Cardiac fibroblast (primary cell): ENCODE measurements at regions not wholly inside any gene's neighbourhood (a gene's known extent, or its start where the extent isn't known, plus 50 kb on each side); places are given as distances from the start of the nearest gene placed in this dataset.

Experiments
- DNase-seq, 2 donors: peaks; one replicate each; pipeline versions ENCODE4 v3.0.0 to v3.0.0-alpha.2; 2010; ENCODE audit warnings: low read depth in 2 of 2
- H3K4me3 ChIP-seq, 2 donors: replicated peaks in 1 of 2; 1 replicate in 1 of 2; 2 replicates in 1 of 2; pipeline ENCODE4 v1.5.1; 2011; ENCODE audit warnings: low read depth in 2 of 2, low read length in 2 of 2, mild to moderate bottlenecking in 2 of 2, moderate library complexity in 1 of 2
- TF ChIP-seq, protein P1 (sequence below): IDR thresholded peaks from one replicate; pipeline ENCODE4 v1.5.1; 2011; ENCODE audit warnings: low read depth, mild to moderate bottlenecking, low read length, inconsistent platforms

DNA sequence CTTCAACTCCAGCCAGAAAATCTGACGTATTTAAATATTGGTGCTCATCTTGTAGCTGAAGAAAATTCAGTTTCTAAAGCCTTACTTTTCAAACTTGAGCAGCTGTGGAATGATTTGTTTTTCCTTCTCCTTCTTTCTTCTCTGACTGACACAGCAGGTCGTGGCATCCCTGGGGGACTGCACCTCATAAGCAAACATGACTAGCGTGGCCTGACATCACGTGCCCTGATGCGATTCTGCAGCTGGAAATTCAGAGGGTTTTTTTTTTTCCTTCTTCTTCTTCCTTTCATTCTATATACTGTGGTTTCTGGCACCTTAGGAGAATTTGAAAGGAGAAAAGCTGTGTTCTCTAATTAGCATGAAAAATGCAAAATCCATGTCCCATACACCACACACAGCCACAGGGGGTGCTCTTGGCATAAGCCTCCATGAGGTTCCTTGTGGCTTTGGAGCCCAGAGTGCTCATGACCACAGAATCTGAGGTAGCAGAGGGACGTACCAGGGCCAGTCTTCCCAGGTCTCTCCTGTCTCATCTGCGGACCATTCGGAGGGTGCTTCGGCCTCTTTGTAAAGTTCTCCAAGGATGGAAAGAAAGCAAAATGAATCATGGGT, 258.5 kb upstream of the CDH4 start:
- no peak for DNase-seq
- TF ChIP-seq, protein P1, sequence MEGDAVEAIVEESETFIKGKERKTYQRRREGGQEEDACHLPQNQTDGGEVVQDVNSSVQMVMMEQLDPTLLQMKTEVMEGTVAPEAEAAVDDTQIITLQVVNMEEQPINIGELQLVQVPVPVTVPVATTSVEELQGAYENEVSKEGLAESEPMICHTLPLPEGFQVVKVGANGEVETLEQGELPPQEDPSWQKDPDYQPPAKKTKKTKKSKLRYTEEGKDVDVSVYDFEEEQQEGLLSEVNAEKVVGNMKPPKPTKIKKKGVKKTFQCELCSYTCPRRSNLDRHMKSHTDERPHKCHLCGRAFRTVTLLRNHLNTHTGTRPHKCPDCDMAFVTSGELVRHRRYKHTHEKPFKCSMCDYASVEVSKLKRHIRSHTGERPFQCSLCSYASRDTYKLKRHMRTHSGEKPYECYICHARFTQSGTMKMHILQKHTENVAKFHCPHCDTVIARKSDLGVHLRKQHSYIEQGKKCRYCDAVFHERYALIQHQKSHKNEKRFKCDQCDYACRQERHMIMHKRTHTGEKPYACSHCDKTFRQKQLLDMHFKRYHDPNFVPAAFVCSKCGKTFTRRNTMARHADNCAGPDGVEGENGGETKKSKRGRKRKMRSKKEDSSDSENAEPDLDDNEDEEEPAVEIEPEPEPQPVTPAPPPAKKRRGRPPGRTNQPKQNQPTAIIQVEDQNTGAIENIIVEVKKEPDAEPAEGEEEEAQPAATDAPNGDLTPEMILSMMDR = peak; percentile 4
- no peak overlapping the region for H3K4me3 ChIP-seq

DNA sequence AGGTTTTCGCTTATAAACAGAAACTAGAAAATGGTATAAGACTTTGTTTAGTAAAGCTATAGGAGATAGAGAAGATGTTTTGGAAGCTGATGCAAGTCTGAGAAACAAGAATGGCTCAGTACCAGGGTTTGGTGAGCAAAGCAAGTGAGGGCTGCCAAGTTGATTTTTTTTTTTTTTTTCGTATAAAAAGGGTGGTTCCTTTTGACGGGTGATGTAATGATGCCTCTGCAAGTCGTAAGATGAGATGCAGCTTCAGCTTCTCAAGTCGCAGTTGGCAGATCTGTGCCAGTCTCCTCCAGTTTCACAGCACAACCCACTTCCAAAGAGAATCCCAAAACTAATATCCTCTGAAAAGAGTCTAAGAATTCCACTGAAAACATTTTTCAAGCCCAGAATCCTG, 252.8 kb upstream of the CDH4 start:
- DNase-seq = peak in 1 of 2 donors; percentile 4
- no peak overlapping the region for H3K4me3 ChIP-seq
- TF ChIP-seq, protein P1 = no peak

- TF ChIP-seq, protein P1 = no peak
- H3K4me3 ChIP-seq = no peak overlapping the region
- no peak for DNase-seq
These were observed 250.0 kb upstream of the CDH4 start for GRCh38 chr20:61002090-61002489.

- no peak overlapping the region for H3K4me3 ChIP-seq
- no peak for DNase-seq
- TF ChIP-seq, protein P1 = no peak
These were observed 237.6 kb upstream of the CDH4 start for GRCh38 chr20:61014491-61014890.

DNA sequence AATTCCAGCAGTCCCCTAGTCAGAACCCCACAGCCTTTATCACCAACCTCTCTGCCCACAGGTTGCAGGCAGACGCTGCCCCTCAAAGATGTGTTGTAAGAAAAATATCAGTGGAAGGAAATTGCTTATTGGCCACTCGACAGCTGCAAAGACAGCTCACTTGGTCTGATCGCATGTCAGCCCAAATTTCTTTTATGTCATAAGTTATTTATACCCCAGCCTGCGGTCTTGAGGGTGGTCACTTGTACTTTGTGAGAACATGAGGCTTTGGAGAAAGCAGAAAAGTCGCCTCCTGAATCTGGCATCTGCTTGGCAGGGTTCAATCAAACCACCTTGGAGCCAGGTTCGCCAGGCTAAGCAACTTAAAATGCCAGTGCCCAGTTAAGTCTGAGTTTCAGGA, 236.5 kb upstream of the CDH4 start:
- TF ChIP-seq, protein P1 = no peak

DNA sequence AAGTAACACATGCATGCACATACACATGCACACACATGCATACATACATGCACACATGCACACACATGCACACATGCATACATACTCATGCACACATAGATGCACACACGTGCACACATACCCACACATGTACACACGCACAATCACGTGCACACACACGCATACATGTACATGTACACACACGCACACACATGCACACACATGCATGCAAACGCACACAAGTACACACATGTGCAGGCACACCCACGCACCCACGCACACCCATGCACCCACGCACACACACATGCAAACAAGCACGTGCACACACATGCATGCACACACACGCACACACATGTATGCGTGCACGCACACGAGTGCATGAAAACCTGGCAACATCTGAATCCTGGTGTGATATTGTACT, 232.7 kb upstream of the CDH4 start:
- TF ChIP-seq, protein P1 = no peak
- DNase-seq = no peak
- no peak overlapping the region for H3K4me3 ChIP-seq

More for the DNA sequence above, 236.5 kb upstream of the CDH4 start:
- H3K4me3 ChIP-seq = no peak overlapping the region
- DNase-seq = no peak

GRCh38 chr20:61023612-61024011, 228.4 kb upstream of the CDH4 start:
- TF ChIP-seq, protein P1 = no peak
- H3K4me3 ChIP-seq = no peak overlapping the region
- no peak for DNase-seq
